HG03520 (cell line): ENCODE measurements at regions not wholly inside any gene's neighbourhood (a gene's known extent, or its start where the extent isn't known, plus 50 kb on each side); places are given as distances from the start of the nearest gene placed in this dataset.
"Not testable (repeated sequence)": the region's sequence is repeated elsewhere in the genome, so short reads cannot be mapped to it uniquely, and the experiment has no call there.

Source experiments
- ATAC-seq: cut with Tn5 transposase; IDR thresholded peaks from one replicate; pipeline ENCODE4 v1.9.1; 2021; ENCODE audit warnings: mild to moderate bottlenecking, moderate library complexity; ENCODE audit not compliant: unreplicated experiment

GRCh38 chr20:5492937-5493336 is 117.9 kb downstream of the GPCPD1 start:
- no peak for ATAC-seq

GRCh38 chr20:5491455-5491854 is 119.4 kb downstream of the GPCPD1 start:
- ATAC-seq, result no peak

GRCh38 chr20:5489601-5490000 is 121.2 kb downstream of the GPCPD1 start:
- no peak for ATAC-seq

GRCh38 chr20:5488823-5489222 is 122.0 kb downstream of the GPCPD1 start:
- no peak for ATAC-seq

- no peak for ATAC-seq
Measured at GRCh38 chr20:5486377-5487054, 124.3 kb downstream of the GPCPD1 start.

- no peak for ATAC-seq
Measured at GRCh38 chr20:5484926-5485325, 125.9 kb downstream of the GPCPD1 start.

- ATAC-seq, result no peak
Measured at GRCh38 chr20:5484346-5484745, 126.5 kb downstream of the GPCPD1 start.

- no peak for ATAC-seq
Measured at GRCh38 chr20:5482791-5483190, 128.0 kb downstream of the GPCPD1 start.

- no peak for ATAC-seq
Measured at GRCh38 chr20:5481872-5482271, 128.9 kb downstream of the GPCPD1 start.

- no peak for ATAC-seq
Measured at GRCh38 chr20:5480824-5481600, 129.8 kb downstream of the GPCPD1 start.

- ATAC-seq, result no peak
Measured at GRCh38 chr20:5474646-5475550, 135.9 kb downstream of the GPCPD1 start.

- not testable (repeated sequence) for ATAC-seq
Measured at GRCh38 chr20:5471866-5472265, 138.9 kb downstream of the GPCPD1 start.

GRCh38 chr20:5471368-5471767 is 139.4 kb downstream of the GPCPD1 start:
- no peak for ATAC-seq

GRCh38 chr20:5470943-5471342 is 139.9 kb downstream of the GPCPD1 start:
- no peak for ATAC-seq

- ATAC-seq, result no peak
Measured at GRCh38 chr20:5470458-5470857, 140.3 kb downstream of the GPCPD1 start.

- ATAC-seq, result no peak
Measured at GRCh38 chr20:5469111-5469510, 141.7 kb downstream of the GPCPD1 start.

- ATAC-seq, result no peak
Measured at GRCh38 chr20:5467086-5467485, 143.7 kb downstream of the GPCPD1 start.

- no peak for ATAC-seq
Measured at GRCh38 chr20:5465604-5465927, 145.2 kb downstream of the GPCPD1 start.

GRCh38 chr20:5464901-5465603 is 145.8 kb downstream of the GPCPD1 start:
- no peak for ATAC-seq

GRCh38 chr20:5463007-5463686 is 146.4 kb upstream of the PROKR2 start:
- no peak for ATAC-seq
